ENCODE measurements at regions not wholly inside any gene's neighbourhood (a gene's known extent, or its start where the extent isn't known, plus 50 kb on each side); places are given as distances from the start of the nearest gene placed in this dataset.

- peak overlapping the region; percentile 64 for H3K27ac ChIP-seq (replicated peaks)
- no peak for DNase-seq (ENCODE audit: low read depth in 1 of 2, low spot score in 1 of 2)
- H3K27me3 ChIP-seq (ENCODE audit: insufficient read depth, poor library complexity, severe bottlenecking) = no peaks in the 10 kb centered on the region
- no peak for TF ChIP-seq REST (IDR thresholded peaks at IDR 0.05; ENCODE audit: insufficient replicate concordance, low read depth)
- TF ChIP-seq GABPA (IDR thresholded peaks at IDR 0.05; ENCODE audit: low read depth) = no peak
- no peak for TF ChIP-seq SPI1 (IDR thresholded peaks at IDR 0.05; ENCODE audit: borderline replicate concordance, low read depth)
- no peak for TF ChIP-seq POLR2AphosphoS5 (IDR thresholded peaks at IDR 0.05; ENCODE audit: low read depth)
- TF ChIP-seq CTCF (IDR thresholded peaks at IDR 0.05; ENCODE audit: insufficient read depth, low read length) = no peak
- no peak overlapping the region for H3K4me3 ChIP-seq (replicated peaks; ENCODE audit: insufficient read depth, low read length)
Observed at GRCh38 chr12:124726596-124727263, 136.9 kb downstream of the SCARB1 start.

GRCh38 chr12:124725597-124726237 is 137.9 kb downstream of the SCARB1 start:
- TF ChIP-seq CTCF (IDR thresholded peaks at IDR 0.05; ENCODE audit: insufficient read depth, low read length) (no peak), GABPA (IDR thresholded peaks at IDR 0.05; ENCODE audit: low read depth) (no peak), REST (IDR thresholded peaks at IDR 0.05; ENCODE audit: insufficient replicate concordance, low read depth) (no peak), SPI1 (IDR thresholded peaks at IDR 0.05; ENCODE audit: borderline replicate concordance, low read depth) (no peak), POLR2AphosphoS5 (IDR thresholded peaks at IDR 0.05; ENCODE audit: low read depth) (no peak)
- no peaks in the 10 kb centered on the region for H3K27me3 ChIP-seq (ENCODE audit: insufficient read depth, poor library complexity, severe bottlenecking)

DNA sequence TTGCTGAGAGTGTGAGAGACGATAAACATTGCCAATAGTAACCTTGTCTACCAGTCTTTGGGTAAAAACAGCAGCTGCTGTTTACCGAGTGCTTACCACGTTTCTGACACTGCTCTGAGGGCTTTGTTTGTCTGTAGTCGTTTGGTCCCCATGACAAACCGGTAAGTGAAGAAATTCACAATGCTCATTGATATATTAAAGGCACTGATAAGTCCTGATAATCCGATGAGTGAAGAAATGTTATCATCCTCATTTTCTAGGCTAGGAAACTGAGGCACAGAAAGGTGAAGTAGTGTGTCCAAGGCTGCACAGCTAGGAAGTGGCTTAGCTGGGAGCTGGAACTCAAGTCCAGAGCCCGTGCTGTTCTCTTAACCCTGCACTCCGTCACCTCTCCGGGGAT is 138.6 kb downstream of the SCARB1 start:
- H3K4me3 ChIP-seq (replicated peaks; ENCODE audit: insufficient read depth, low read length) = no peak overlapping the region
- no peak for DNase-seq (ENCODE audit: low read depth in 1 of 2, low spot score in 1 of 2)
- TF ChIP-seq REST (IDR thresholded peaks at IDR 0.05; ENCODE audit: insufficient replicate concordance, low read depth) = no peak
- no peak for TF ChIP-seq GABPA (IDR thresholded peaks at IDR 0.05; ENCODE audit: low read depth)
- no peak for TF ChIP-seq CTCF (IDR thresholded peaks at IDR 0.05; ENCODE audit: insufficient read depth, low read length)
- TF ChIP-seq POLR2AphosphoS5 (IDR thresholded peaks at IDR 0.05; ENCODE audit: low read depth) = no peak
- no peak for TF ChIP-seq SPI1 (IDR thresholded peaks at IDR 0.05; ENCODE audit: borderline replicate concordance, low read depth)
- no peak overlapping the region for H3K27ac ChIP-seq (replicated peaks)
- H3K27me3 ChIP-seq (ENCODE audit: insufficient read depth, poor library complexity, severe bottlenecking) = no peaks in the 10 kb centered on the region

More at GRCh38 chr12:124725597-124726237, 137.9 kb downstream of the SCARB1 start:
- no peak overlapping the region for H3K4me3 ChIP-seq (replicated peaks; ENCODE audit: insufficient read depth, low read length)
- no peak for DNase-seq (ENCODE audit: low read depth in 1 of 2, low spot score in 1 of 2)
- no peak overlapping the region for H3K27ac ChIP-seq (replicated peaks)
